Hepatocyte (in vitro differentiated cells): ENCODE measurements at regions not wholly inside any gene's neighbourhood (a gene's known extent, or its start where the extent isn't known, plus 50 kb on each side); places are given as distances from the start of the nearest gene placed in this dataset.

ENCODE experiments used
- EZH2phosphoT487 ChIP-seq: fragments of 200-600 bp; sonication (generic); IDR thresholded peaks from one replicate; pipeline ENCODE4 v1.6.1; 2018; ENCODE audit warnings: antibody characterized with exemption, mild to moderate bottlenecking, low read depth, moderate library complexity; ENCODE audit not compliant: unreplicated experiment, severe bottlenecking
- TF ChIP-seq, protein P1 (sequence below): fragments of 200-600 bp; sonication (generic); IDR thresholded peaks from 2 replicates; pipeline ENCODE4 v1.5.1; 2016; ENCODE audit warnings: antibody characterized with exemption, mild to moderate bottlenecking; ENCODE audit not compliant: poor library complexity

DNA sequence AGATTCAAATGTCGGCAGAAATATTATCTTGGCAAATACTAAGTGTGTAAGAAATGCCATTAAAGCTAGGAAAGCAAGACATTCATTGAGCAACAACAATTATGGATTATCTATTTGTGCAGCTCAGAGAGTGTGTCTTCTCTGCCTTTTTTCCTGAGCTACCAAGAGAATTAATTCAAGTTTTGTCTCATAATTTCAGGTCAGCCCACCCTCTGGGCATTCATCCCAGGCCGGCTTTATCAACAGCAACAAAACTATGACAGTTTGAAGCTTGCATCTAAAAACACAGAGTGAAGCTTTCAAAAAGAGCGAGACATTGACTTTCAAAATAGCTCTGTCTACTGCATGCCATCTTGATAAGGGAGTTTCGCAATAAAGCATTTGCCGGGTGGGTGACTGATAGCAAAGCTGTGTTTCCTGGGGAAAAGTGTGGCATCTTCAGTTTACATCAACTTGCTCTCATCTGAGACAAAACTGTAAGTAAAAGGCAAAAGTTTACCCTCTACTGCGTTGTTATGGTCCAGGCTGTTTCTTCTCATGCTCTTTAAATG lies 182.4 kb downstream of the IRX1 start:
- TF ChIP-seq, protein P1, sequence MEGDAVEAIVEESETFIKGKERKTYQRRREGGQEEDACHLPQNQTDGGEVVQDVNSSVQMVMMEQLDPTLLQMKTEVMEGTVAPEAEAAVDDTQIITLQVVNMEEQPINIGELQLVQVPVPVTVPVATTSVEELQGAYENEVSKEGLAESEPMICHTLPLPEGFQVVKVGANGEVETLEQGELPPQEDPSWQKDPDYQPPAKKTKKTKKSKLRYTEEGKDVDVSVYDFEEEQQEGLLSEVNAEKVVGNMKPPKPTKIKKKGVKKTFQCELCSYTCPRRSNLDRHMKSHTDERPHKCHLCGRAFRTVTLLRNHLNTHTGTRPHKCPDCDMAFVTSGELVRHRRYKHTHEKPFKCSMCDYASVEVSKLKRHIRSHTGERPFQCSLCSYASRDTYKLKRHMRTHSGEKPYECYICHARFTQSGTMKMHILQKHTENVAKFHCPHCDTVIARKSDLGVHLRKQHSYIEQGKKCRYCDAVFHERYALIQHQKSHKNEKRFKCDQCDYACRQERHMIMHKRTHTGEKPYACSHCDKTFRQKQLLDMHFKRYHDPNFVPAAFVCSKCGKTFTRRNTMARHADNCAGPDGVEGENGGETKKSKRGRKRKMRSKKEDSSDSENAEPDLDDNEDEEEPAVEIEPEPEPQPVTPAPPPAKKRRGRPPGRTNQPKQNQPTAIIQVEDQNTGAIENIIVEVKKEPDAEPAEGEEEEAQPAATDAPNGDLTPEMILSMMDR = no peak
- TF ChIP-seq EZH2phosphoT487 = no peak
